Fibroblast of lung (primary cell): ENCODE measurements at regions not wholly inside any gene's neighbourhood (a gene's known extent, or its start where the extent isn't known, plus 50 kb on each side); places are given as distances from the start of the nearest gene placed in this dataset.
A peak's percentile ranks its signal among the peaks of the same experiment; 100 is the strongest.

Experiments
- DNase-seq, 2 donors: peaks; one replicate each; pipeline versions ENCODE4 v3.0.0 to v3.0.0-alpha.2; 2010; ENCODE audit warnings: low read depth in 2 of 2
- H2AFZ ChIP-seq: 2 replicates; pipeline ENCODE4 v1.5.1; 2012; ENCODE audit warnings: low read length, control low read depth, inconsistent platforms
- H3K27ac ChIP-seq: 2 replicates; pipeline ENCODE4 v1.5.1; 2011; ENCODE audit warnings: low read length, control low read depth; ENCODE audit not compliant: insufficient read depth
- H3K27me3 ChIP-seq: 2 replicates; pipeline ENCODE4 v1.5.1; 2011; ENCODE audit warnings: mild to moderate bottlenecking, low read length; ENCODE audit not compliant: control insufficient read depth, insufficient read depth
- H3K36me3 ChIP-seq: 2 replicates; pipeline ENCODE4 v1.5.1; 2011; ENCODE audit warnings: low read length; ENCODE audit not compliant: control insufficient read depth, insufficient read depth
- H3K4me1 ChIP-seq: 2 replicates; pipeline ENCODE4 v1.5.1; 2011; ENCODE audit warnings: low read length; ENCODE audit not compliant: control insufficient read depth, insufficient read depth; ENCODE audit errors: extremely low read depth
- H3K4me2 ChIP-seq: 2 replicates; pipeline ENCODE4 v1.5.1; 2011; ENCODE audit warnings: low read length, control low read depth; ENCODE audit not compliant: insufficient read depth; ENCODE audit errors: extremely low read depth
- H3K4me3 ChIP-seq, 4 experiments: fragments of 200-600 bp in 1 of 4; sonication (generic) in 1 of 4; replicated peaks in 1 of 4; 2 replicates each; pipeline ENCODE4 v1.5.1; 2011 to 2016; ENCODE audit warnings: low read length in 4 of 4, low read depth in 3 of 4, mild to moderate bottlenecking in 3 of 4, control low read depth in 2 of 4, inconsistent platforms in 1 of 4, mixed read lengths in 1 of 4; ENCODE audit not compliant: insufficient read depth in 1 of 4; ENCODE audit errors: control extremely low read depth in 1 of 4
- H3K79me2 ChIP-seq: 2 replicates; pipeline ENCODE4 v1.5.1; 2012; ENCODE audit warnings: mild to moderate bottlenecking, low read length, inconsistent platforms; ENCODE audit not compliant: control insufficient read depth, insufficient read depth
- H3K9ac ChIP-seq: 2 replicates; pipeline ENCODE4 v1.5.1; 2011; ENCODE audit warnings: mild to moderate bottlenecking, low read length, control low read depth; ENCODE audit not compliant: insufficient read depth
- H3K9me3 ChIP-seq: 2 replicates; pipeline ENCODE4 v1.5.1; 2012; ENCODE audit warnings: low read depth, low read length; ENCODE audit not compliant: control insufficient read depth, insufficient read depth
- H4K20me1 ChIP-seq: 2 replicates; pipeline ENCODE4 v1.5.1; 2011; ENCODE audit warnings: low read length; ENCODE audit not compliant: control insufficient read depth, insufficient read depth; ENCODE audit errors: extremely low read depth
- EZH2 ChIP-seq: IDR thresholded peaks from 2 replicates; pipeline ENCODE4 v1.5.1; 2012; ENCODE audit warnings: low read length, control low read depth, mild to moderate bottlenecking; ENCODE audit errors: missing control alignments
- TF ChIP-seq, protein P1 (sequence below), 2 donors: IDR thresholded peaks in 1 of 2; conservative IDR thresholded peaks in 1 of 2; 1 replicate in 1 of 2; 2 replicates in 1 of 2; pipeline ENCODE4 v1.5.1; 2011 to 2012; ENCODE audit warnings: low read length in 2 of 2, control low read depth in 1 of 2, inconsistent platforms in 1 of 2, low read depth in 1 of 2, mild to moderate bottlenecking in 1 of 2

DNA sequence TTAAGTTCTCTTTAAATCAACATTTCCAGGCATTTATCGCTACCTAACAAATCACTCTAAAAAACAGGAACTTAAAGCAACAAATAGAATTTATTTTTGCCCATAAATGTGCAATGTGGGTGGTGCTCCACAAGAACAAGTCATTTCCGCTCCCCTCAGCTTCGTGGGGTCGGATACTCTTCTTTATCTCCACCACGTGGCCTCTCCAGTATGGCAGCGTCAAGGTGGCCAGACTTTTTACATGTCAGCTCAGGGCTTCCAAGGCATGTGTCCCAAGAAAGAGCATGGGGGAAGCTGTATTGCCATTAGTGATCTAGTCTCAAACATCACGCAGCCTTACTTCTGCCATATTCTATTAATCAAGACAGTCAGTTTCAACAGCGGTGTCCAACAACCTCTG, 249.2 kb upstream of the NOCT start:
- TF ChIP-seq, protein P1, sequence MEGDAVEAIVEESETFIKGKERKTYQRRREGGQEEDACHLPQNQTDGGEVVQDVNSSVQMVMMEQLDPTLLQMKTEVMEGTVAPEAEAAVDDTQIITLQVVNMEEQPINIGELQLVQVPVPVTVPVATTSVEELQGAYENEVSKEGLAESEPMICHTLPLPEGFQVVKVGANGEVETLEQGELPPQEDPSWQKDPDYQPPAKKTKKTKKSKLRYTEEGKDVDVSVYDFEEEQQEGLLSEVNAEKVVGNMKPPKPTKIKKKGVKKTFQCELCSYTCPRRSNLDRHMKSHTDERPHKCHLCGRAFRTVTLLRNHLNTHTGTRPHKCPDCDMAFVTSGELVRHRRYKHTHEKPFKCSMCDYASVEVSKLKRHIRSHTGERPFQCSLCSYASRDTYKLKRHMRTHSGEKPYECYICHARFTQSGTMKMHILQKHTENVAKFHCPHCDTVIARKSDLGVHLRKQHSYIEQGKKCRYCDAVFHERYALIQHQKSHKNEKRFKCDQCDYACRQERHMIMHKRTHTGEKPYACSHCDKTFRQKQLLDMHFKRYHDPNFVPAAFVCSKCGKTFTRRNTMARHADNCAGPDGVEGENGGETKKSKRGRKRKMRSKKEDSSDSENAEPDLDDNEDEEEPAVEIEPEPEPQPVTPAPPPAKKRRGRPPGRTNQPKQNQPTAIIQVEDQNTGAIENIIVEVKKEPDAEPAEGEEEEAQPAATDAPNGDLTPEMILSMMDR (conservative IDR thresholded peaks at IDR 0.05 in 1 of 2, IDR thresholded peaks at IDR 0.05 in 1 of 2; ENCODE audit: low read depth in 1 of 2, low read length in 2 of 2) = no peak
- TF ChIP-seq EZH2 = no peak
- H4K20me1 ChIP-seq = no peaks in the 10 kb centered on the region
- H3K9ac ChIP-seq = no peak overlapping the region
- H3K27me3 ChIP-seq = no peaks in the 10 kb centered on the region
- H2AFZ ChIP-seq = no peak overlapping the region
- H3K9me3 ChIP-seq = no peaks in the 10 kb centered on the region
- no peak overlapping the region for H3K4me2 ChIP-seq
- no peaks in the 10 kb centered on the region for H3K79me2 ChIP-seq
- no peaks in the 10 kb centered on the region for H3K4me1 ChIP-seq
- no peak overlapping the region for H3K27ac ChIP-seq
- DNase-seq = no peak
- H3K4me3 ChIP-seq = no peak overlapping the region
- no peaks in the 10 kb centered on the region for H3K36me3 ChIP-seq

DNA sequence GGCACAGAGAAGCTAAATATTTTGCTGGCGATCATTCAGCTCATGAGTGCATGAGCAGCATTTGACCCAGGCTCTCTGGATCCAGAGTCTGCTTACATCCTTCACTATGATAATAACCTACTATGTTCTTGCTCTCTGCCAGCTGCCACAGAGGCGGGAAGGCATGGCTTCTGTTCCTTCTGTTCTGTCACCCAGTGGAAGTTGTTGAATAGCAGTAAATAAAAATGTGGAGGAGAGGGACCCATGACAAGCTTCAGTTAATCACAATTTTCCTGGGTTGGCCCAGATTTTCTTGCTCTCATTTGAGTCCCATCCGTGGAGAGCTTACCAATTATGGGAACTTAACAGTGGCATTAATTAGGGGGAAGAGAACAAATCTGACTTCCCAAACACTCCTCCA, 250.1 kb upstream of the NOCT start:
- no peaks in the 10 kb centered on the region for H3K27me3 ChIP-seq
- H3K79me2 ChIP-seq = no peaks in the 10 kb centered on the region
- DNase-seq = no peak
- no peaks in the 10 kb centered on the region for H3K9me3 ChIP-seq
- TF ChIP-seq EZH2 = no peak
- H2AFZ ChIP-seq = no peak overlapping the region
- H3K36me3 ChIP-seq = no peaks in the 10 kb centered on the region
- no peak overlapping the region for H3K4me2 ChIP-seq
- no peaks in the 10 kb centered on the region for H3K4me1 ChIP-seq
- H3K9ac ChIP-seq = no peak overlapping the region
- no peaks in the 10 kb centered on the region for H4K20me1 ChIP-seq
- H3K27ac ChIP-seq = no peak overlapping the region
- H3K4me3 ChIP-seq = no peak overlapping the region

DNA sequence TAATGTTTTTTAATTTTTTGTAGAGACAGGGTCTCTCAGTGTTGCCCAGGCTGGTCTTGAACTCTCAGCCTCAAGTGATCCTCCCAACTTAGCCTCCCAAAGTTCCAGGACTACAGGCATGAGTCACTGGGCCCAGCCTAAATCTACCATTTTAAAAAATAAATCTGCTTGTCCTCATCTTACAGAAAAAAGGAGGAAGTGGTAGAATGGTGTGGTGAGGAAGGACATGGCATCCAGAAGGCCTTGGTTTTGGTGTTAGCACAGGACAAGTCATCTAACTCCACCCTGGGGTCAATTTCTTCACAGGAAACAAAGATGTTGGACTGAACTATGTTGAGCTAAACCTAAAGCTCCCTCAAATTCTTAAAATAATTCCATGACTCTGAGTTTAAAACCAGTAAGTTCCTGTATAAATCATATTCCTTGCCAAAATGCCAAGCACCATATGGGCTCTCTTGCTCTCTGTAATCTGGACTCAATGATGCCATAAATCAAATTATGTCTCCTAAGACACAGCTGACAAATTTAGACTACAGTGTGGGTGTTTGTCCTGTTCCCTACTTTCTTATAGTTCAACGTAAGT, 253.9 kb upstream of the NOCT start:
- TF ChIP-seq EZH2 = no peak
- TF ChIP-seq, protein P1 (conservative IDR thresholded peaks at IDR 0.05 in 1 of 2, IDR thresholded peaks at IDR 0.05 in 1 of 2; ENCODE audit: low read depth in 1 of 2, low read length in 2 of 2) = no peak
- Histone ChIP-seq H3K4me2 (no peak overlapping the region), H4K20me1 (no peaks in the 10 kb centered on the region), H2AFZ (no peak overlapping the region), H3K9me3 (no peaks in the 10 kb centered on the region), H3K79me2 (no peaks in the 10 kb centered on the region), H3K27ac (no peak overlapping the region), H3K36me3 (no peaks in the 10 kb centered on the region), H3K4me3 (no peak overlapping the region), H3K9ac (no peak overlapping the region), H3K4me1 (no peaks in the 10 kb centered on the region), H3K27me3 (no peaks in the 10 kb centered on the region)
- peak; percentile 59 to 63 for DNase-seq
